ENCODE measurements at regions not wholly inside any gene's neighbourhood (a gene's known extent, or its start where the extent isn't known, plus 50 kb on each side); places are given as distances from the start of the nearest gene placed in this dataset.
"Not testable (repeated sequence)": the region's sequence is repeated elsewhere in the genome, so short reads cannot be mapped to it uniquely, and the experiment has no call there.

DNA sequence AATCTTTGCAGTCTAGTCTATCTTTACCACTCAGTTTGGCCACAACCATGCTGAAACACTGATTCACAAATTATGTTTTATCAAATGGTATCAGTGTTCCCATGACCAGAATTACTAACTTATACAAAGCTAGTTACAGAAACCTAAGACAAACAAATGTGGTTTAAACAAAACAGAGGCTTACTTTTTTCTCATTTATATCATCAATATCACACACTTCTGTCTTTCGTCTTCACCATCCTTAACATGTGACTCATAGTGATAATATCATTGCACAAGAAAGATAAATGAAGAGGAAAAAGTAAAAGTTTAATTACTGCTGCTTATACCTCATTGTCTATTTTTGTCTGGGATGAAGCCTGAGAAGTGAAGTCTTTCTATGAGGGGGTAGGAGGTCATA lies 406.6 kb downstream of the PCDH10 start:
- Histone ChIP-seq H3K27ac (replicated peaks) (no peak overlapping the region), H3K27me3 (ENCODE audit: insufficient read depth, poor library complexity, severe bottlenecking) (no peaks in the 10 kb centered on the region), H3K4me3 (replicated peaks; ENCODE audit: insufficient read depth, low read length) (no peak overlapping the region)
- no peak for DNase-seq (ENCODE audit: low read depth in 1 of 2, low spot score in 1 of 2)
- TF ChIP-seq, protein P1, sequence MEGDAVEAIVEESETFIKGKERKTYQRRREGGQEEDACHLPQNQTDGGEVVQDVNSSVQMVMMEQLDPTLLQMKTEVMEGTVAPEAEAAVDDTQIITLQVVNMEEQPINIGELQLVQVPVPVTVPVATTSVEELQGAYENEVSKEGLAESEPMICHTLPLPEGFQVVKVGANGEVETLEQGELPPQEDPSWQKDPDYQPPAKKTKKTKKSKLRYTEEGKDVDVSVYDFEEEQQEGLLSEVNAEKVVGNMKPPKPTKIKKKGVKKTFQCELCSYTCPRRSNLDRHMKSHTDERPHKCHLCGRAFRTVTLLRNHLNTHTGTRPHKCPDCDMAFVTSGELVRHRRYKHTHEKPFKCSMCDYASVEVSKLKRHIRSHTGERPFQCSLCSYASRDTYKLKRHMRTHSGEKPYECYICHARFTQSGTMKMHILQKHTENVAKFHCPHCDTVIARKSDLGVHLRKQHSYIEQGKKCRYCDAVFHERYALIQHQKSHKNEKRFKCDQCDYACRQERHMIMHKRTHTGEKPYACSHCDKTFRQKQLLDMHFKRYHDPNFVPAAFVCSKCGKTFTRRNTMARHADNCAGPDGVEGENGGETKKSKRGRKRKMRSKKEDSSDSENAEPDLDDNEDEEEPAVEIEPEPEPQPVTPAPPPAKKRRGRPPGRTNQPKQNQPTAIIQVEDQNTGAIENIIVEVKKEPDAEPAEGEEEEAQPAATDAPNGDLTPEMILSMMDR (IDR thresholded peaks at IDR 0.05; ENCODE audit: insufficient read depth, low read length), result no peak
- TF ChIP-seq POLR2AphosphoS5 (IDR thresholded peaks at IDR 0.05; ENCODE audit: low read depth) (no peak), SPI1 (IDR thresholded peaks at IDR 0.05; ENCODE audit: borderline replicate concordance, low read depth) (no peak), REST (IDR thresholded peaks at IDR 0.05; ENCODE audit: insufficient replicate concordance, low read depth) (no peak), GABPA (IDR thresholded peaks at IDR 0.05; ENCODE audit: low read depth) (no peak)

GRCh38 chr4:133550436-133550835 lies 401.3 kb downstream of the PCDH10 start:
- TF ChIP-seq, protein P1 (IDR thresholded peaks at IDR 0.05; ENCODE audit: insufficient read depth, low read length), result no peak
- no peak for TF ChIP-seq POLR2AphosphoS5 (IDR thresholded peaks at IDR 0.05; ENCODE audit: low read depth)
- H3K4me3 ChIP-seq (replicated peaks; ENCODE audit: insufficient read depth, low read length), result no peak overlapping the region
- no peaks in the 10 kb centered on the region for H3K27me3 ChIP-seq (ENCODE audit: insufficient read depth, poor library complexity, severe bottlenecking)
- no peak for DNase-seq (ENCODE audit: low read depth in 1 of 2, low spot score in 1 of 2)
- no peak overlapping the region for H3K27ac ChIP-seq (replicated peaks)

GRCh38 chr4:133544097-133544496 lies 395.0 kb downstream of the PCDH10 start:
- no peak overlapping the region for H3K27ac ChIP-seq (replicated peaks)
- DNase-seq (ENCODE audit: low read depth in 1 of 2, low spot score in 1 of 2), result no peak
- no peak for TF ChIP-seq GABPA (IDR thresholded peaks at IDR 0.05; ENCODE audit: low read depth)
- TF ChIP-seq SPI1 (IDR thresholded peaks at IDR 0.05; ENCODE audit: borderline replicate concordance, low read depth), result no peak
- TF ChIP-seq REST (IDR thresholded peaks at IDR 0.05; ENCODE audit: insufficient replicate concordance, low read depth), result no peak
- TF ChIP-seq POLR2AphosphoS5 (IDR thresholded peaks at IDR 0.05; ENCODE audit: low read depth), result no peak
- TF ChIP-seq, protein P1 (IDR thresholded peaks at IDR 0.05; ENCODE audit: insufficient read depth, low read length), result no peak
- H3K27me3 ChIP-seq (ENCODE audit: insufficient read depth, poor library complexity, severe bottlenecking), result no peaks in the 10 kb centered on the region
- no peak overlapping the region for H3K4me3 ChIP-seq (replicated peaks; ENCODE audit: insufficient read depth, low read length)

DNA sequence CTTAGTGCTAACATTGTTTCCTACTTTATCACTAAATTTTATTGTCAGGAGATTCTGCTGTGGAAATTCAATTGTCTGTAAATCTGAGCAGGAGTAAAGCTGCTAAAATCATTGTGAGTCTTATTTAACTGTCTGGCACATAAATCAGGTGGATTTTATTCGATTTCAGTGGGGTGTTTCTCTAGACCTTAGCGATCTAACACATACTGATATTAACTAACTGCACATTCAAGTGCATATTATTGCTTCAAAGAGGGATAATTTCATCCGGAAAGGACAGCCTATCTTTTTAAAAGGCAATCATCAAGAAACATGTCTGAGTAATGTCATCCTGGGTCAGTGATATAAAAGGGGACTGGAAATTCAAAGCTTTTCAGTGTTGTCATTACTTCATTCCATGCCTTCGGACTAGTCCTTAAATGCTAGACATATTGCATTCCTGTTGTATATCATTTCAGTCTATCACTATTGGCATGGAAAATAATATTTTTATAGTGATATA lies 388.7 kb downstream of the PCDH10 start:
- no peaks in the 10 kb centered on the region for H3K27me3 ChIP-seq (ENCODE audit: insufficient read depth, poor library complexity, severe bottlenecking)
- no peak for TF ChIP-seq POLR2AphosphoS5 (IDR thresholded peaks at IDR 0.05; ENCODE audit: low read depth)
- TF ChIP-seq, protein P1 (IDR thresholded peaks at IDR 0.05; ENCODE audit: insufficient read depth, low read length), result no peak
- TF ChIP-seq GABPA (IDR thresholded peaks at IDR 0.05; ENCODE audit: low read depth), result no peak
- TF ChIP-seq SPI1 (IDR thresholded peaks at IDR 0.05; ENCODE audit: borderline replicate concordance, low read depth), result no peak
- TF ChIP-seq REST (IDR thresholded peaks at IDR 0.05; ENCODE audit: insufficient replicate concordance, low read depth), result no peak
- DNase-seq (ENCODE audit: low read depth in 1 of 2, low spot score in 1 of 2), result no peak
- no peak overlapping the region for H3K4me3 ChIP-seq (replicated peaks; ENCODE audit: insufficient read depth, low read length)
- H3K27ac ChIP-seq (replicated peaks), result no peak overlapping the region

GRCh38 chr4:133534224-133534623 lies 385.1 kb downstream of the PCDH10 start:
- H3K4me3 ChIP-seq (replicated peaks; ENCODE audit: insufficient read depth, low read length); DNase-seq (ENCODE audit: low read depth in 1 of 2, low spot score in 1 of 2); H3K27me3 ChIP-seq (ENCODE audit: insufficient read depth, poor library complexity, severe bottlenecking); H3K27ac ChIP-seq (replicated peaks): not testable (repeated sequence)
